Hypothalamus (tissue), 51 donors: ENCODE measurements at regions not wholly inside any gene's neighbourhood (a gene's known extent, or its start where the extent isn't known, plus 50 kb on each side); places are given as distances from the start of the nearest gene placed in this dataset.
A peak's percentile ranks its signal among the peaks of the same experiment; 100 is the strongest.
"Not testable (repeated sequence)": the region's sequence is repeated elsewhere in the genome, so short reads cannot be mapped to it uniquely, and the experiment has no call there.

Source experiments
- DNase-seq, 51 donors: peaks; one replicate each; lab custom pipeline; 2025; lab: John Stamatoyannopoulos, UW

DNA sequence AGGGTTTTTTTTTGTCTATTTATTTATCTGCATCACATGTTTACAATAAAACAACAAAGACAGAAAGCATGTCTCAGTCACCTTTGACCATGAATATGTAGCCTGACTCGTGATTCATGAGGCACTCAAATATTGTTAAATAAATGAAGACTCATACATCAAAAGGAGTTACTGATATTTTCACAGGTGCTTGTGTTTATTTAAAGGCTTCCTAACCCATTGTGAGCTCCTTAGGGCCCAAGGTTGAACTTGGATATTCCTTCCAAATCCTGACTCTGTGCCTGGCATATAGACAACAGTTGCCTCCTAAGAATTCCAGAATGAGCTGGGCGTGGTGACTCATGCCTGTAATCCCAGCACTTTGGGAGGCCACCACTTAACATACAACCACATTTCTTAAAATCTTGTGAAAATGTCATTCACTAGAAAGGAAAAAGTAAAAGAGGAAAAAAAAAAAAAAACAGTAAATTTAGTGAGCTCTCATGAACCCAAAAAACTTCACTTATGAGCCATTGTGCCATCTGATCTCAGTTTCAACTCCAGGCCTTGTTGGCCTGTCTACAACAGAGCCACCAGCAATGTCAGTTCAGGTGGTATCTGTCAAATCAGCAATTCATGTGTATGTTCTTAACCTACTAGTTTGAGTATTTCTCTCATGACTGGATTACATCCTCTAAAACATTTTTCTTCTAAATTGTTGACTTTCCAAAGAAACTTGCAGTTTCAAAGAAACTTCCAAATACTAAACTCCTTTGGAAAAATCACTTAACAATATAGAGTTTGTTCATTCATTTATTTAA lies 162.7 kb upstream of the MARCKS start:
- DNase-seq = no peak

GRCh38 chr6:113695516-113695915 lies 161.6 kb upstream of the MARCKS start:
- DNase-seq = no peak

DNA sequence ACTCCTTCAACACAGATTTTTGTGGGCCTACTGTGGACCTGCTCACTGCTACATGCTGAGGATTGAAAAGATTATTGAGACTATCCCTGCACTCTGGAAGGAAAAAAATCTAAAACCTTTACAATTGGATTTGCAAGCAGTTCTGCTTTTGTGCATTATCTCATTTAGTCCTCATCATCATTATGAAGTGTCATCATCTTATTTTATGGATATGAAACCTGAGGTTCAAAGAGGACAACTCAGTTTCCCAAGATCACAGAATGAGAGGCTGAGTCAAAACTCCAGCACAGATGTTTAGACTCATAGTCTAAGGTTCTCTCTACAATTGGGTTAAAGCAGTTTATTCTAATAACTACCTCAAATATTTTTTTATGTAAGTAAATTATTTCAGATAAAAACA lies 160.2 kb upstream of the MARCKS start:
- DNase-seq = no peak

DNA sequence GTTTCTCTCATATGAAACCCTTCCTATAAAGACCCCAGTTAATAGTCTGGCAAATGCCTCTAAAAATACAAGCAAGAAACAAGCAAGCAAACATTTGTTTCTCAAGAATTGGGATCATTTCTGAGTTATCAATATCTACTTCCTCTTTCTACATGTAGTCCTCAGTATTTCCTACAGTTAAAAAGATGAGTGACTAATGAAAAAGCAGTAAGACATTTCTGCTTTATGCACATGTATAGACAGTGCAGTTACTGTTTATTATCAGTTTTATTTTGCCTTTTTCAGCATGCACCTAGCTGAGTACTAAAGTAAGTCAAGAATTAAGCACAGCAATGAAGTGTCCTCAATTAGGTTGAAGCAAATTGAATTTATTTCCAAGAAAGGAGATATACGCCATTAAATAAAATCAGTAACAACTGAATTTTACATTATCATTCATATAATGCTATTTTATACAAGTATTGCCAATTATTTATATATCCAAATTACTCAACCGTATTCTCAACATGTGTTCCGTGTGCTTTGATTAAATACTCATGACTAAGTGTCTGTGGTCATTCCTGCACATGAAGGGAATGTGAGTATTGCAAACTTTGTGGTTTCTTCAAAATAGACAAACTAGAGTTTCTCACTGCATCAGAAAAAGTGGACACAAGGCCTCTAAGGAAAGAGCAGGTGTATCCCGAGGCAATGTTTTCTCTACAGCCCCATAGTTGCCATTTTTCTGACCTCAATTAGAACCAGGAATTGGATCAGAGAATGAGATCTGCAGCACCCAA lies 159.3 kb upstream of the MARCKS start:
- no peak for DNase-seq

DNA sequence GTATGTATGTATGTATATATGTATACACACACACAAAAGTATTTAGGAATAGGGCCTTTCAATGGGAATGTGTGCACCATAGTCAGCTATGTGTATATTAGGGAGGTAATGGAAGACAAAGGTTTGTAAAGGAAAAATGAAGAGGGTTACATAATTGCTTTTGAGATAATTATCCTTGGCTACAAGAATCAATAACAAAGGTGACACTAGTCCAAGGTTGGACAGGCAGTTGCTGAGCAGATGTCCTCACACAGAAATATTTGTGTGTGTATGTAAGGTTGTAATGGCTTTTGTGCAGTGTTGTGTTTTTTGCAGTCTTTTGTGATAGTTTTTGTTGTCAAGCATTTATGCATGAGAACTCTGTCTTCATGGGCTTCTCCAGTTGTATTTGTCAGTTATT lies 157.9 kb upstream of the MARCKS start:
- DNase-seq = no peak

- DNase-seq = no peak
Observed at GRCh38 chr6:113701552-113702254, 155.4 kb upstream of the MARCKS start.

DNA sequence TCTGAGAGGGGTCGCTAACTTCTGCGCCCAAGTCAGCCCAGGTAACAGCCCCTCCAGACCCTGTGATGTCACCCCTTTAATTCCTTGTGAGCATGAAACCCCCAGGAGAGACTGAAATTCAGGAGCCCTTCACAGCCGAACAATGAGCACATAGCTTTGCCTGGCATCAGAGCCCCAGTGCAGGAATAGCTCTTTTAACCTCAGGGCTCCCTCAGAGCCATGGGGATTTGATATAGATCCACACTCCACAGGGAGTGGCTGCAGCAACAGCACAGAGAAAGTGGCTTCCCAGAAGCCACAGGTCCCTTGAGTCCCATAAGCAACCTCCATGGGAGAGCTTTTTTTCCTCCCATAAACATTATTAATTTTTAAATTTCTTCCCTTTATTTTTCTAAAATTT lies 150.0 kb upstream of the MARCKS start:
- DNase-seq = no peak

- no peak for DNase-seq
Observed at GRCh38 chr6:113709936-113710509, 147.1 kb upstream of the MARCKS start.

DNA sequence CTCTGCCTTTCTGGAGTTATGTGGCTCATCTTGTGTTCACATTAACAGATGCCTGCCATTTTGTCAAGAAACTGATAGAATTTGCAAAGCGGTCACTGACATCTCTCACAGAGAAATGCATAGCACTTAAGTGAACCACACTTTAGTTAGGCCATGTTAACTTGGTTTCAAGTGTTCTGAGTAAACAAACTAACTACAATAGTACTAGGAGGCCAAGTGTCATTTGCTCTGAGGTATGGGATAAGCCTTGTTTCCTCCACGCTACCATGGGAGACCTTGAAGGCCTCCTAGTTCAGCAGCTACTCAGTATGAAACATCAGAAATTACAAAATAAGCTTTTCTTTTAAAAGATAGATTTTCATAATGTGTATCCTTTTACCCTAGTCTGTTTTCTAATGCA lies 143.5 kb upstream of the MARCKS start:
- no peak for DNase-seq

DNA sequence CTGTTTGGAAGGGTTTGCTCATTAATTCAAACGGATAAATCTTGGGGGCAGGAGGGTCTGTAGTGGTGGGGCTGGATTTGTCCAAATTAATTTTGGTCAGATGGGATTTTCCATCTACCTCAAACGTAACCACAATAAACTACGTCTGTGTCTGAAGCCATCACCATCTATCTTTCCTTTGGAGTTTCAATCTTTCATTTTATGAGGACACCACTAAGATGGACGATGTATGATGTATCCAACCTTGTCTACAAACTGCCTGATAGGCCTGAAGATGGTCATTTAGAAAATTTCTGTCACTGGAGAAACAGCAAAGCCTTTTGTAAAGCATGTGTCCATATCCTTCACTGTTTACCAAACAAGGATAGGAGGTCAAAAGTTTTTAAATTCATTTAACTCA lies 138.6 kb upstream of the MARCKS start:
- no peak for DNase-seq

GRCh38 chr6:113719064-113719463 lies 138.1 kb upstream of the MARCKS start:
- no peak for DNase-seq

GRCh38 chr6:113719545-113719944 lies 137.6 kb upstream of the MARCKS start:
- no peak for DNase-seq

GRCh38 chr6:113723182-113723581 lies 134.0 kb upstream of the MARCKS start:
- DNase-seq = no peak

DNA sequence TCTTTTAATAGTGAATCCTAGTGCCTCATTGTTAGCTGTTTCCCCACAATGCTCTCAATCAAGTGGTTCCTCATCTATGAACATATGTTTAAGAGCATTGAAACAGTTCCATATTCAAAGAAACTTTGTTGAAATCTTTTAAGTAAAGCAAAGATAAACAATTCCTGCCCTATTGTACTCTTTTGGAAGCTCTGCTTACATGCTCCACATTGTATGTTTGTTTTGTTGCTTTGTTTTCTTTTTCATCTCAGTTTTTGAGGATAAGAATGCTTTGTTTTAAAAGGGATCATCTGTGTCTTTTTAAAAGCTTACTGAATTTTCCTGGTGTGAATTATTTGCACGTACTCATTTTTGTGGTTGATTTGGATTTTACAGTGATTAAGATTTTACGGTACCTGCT lies 132.2 kb upstream of the MARCKS start:
- DNase-seq = not testable (repeated sequence)

- DNase-seq = no peak
Observed at GRCh38 chr6:113731541-113731940, 125.6 kb upstream of the MARCKS start.

DNA sequence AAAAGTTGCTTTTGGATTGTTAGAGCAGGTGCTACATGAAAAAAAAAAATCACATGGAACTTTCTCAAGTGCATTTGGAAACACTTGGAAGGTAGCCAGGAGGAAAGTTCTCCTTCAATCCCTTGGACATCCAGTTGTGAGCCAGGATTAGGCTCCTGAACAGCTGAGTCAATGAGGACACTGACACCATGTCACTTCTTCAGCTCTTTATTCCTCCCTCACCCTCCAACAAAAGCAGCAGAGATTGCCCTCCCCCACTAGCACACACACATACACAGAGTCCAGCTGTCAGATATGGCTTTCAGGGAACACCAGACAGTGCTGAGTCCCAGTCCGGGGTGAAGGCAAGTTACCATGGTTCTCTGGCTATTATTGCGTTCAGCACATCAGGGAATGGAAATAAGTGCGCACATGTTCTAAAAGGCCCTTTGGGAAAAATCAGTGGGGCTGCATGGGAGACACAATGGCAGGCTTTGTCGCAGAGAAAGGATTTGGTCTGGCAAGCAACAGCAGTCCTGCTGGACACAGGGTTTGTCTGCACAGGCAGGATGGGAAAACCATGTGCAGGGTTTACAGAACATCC lies 124.7 kb upstream of the MARCKS start:
- DNase-seq = peak in 46 of 51 donors; percentile 2 to 70 (median 33)

GRCh38 chr6:113733381-113733780 lies 123.8 kb upstream of the MARCKS start:
- no peak for DNase-seq

GRCh38 chr6:113734982-113735381 lies 122.2 kb upstream of the MARCKS start:
- no peak for DNase-seq

- no peak for DNase-seq
Observed at GRCh38 chr6:113735491-113735890, 121.7 kb upstream of the MARCKS start.

DNA sequence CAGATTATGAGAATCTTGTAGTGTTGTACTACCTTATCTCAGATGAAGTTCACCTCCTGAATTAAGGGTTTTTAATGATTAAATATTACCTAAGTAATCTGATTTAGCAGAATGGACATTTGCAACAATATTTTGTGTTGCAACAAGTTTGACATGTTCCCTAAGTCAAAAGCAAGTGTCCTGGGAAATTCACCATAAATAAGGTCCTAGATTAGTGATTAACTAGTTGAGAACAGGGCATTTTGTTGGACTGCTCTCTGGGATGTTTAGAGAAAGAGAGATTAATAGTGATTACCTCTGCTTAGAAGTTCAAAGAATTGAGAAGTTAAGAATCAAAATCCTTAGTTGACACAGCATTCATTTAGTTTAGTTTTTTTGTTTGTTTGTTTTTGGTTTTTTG lies 120.2 kb upstream of the MARCKS start:
- no peak for DNase-seq
